Astrocyte (in vitro differentiated cells and primary cell): ENCODE measurements at regions not wholly inside any gene's neighbourhood (a gene's known extent, or its start where the extent isn't known, plus 50 kb on each side); places are given as distances from the start of the nearest gene placed in this dataset.
"Not testable (repeated sequence)": the region's sequence is repeated elsewhere in the genome, so short reads cannot be mapped to it uniquely, and the experiment has no call there.

Source experiments
- DNase-seq: peaks from one replicate; pipeline ENCODE4 v3.0.0-alpha.2; 2010; ENCODE audit warnings: low read depth
- FAIRE-seq: peaks from 2 replicates; lab custom pipeline; 2011; peaks lifted over from hg19 to GRCh38; lab: Jason Lieb, UNC
- H2AFZ ChIP-seq: 2 replicates; pipeline ENCODE4 v1.6.0; 2012; ENCODE audit warnings: low read depth, low read length, inconsistent platforms
- H3K27ac ChIP-seq: 2 replicates; pipeline ENCODE4 v1.5.1; 2011; ENCODE audit warnings: low read depth, low read length, inconsistent platforms
- H3K27me3 ChIP-seq: 2 replicates; pipeline ENCODE4 v1.6.0; 2011; ENCODE audit warnings: low read length, inconsistent platforms; ENCODE audit not compliant: insufficient read depth
- H3K36me3 ChIP-seq: 2 replicates; pipeline ENCODE4 v1.5.1; 2011; ENCODE audit warnings: low read length, inconsistent platforms; ENCODE audit not compliant: insufficient read depth
- H3K4me1 ChIP-seq: 2 replicates; pipeline ENCODE4 v1.5.1; 2011; ENCODE audit warnings: low read length, inconsistent platforms; ENCODE audit not compliant: insufficient read depth
- H3K4me2 ChIP-seq: 2 replicates; pipeline ENCODE4 v1.6.0; 2012; ENCODE audit warnings: low read length, inconsistent platforms
- H3K4me3 ChIP-seq: 2 replicates; pipeline ENCODE4 v1.5.1; 2011; ENCODE audit warnings: low read depth, mild to moderate bottlenecking, low read length, inconsistent platforms; ENCODE audit not compliant: insufficient read depth
- H3K79me2 ChIP-seq: 2 replicates; pipeline ENCODE4 v1.6.0; 2012; ENCODE audit warnings: mild to moderate bottlenecking, low read length, inconsistent platforms; ENCODE audit not compliant: insufficient read depth
- H3K9ac ChIP-seq: 2 replicates; pipeline ENCODE4 v1.6.0; 2012; ENCODE audit warnings: mild to moderate bottlenecking, low read length, inconsistent platforms
- H3K9me3 ChIP-seq: 2 replicates; pipeline ENCODE4 v1.5.1; 2012; ENCODE audit warnings: low read depth, mild to moderate bottlenecking, low read length, inconsistent platforms; ENCODE audit not compliant: insufficient read depth
- H4K20me1 ChIP-seq: 2 replicates; pipeline ENCODE4 v1.6.0; 2012; ENCODE audit warnings: low read length, inconsistent platforms; ENCODE audit not compliant: insufficient read depth
- H3K27ac Mint-ChIP-seq: one replicate; pipeline ENCODE4 v1.8.0; 2021; ENCODE audit warnings: mild to moderate bottlenecking, mixed read lengths; ENCODE audit not compliant: unreplicated experiment
- H3K27me3 Mint-ChIP-seq: one replicate; pipeline ENCODE4 v1.8.0; 2021; ENCODE audit warnings: low read depth, mixed read lengths; ENCODE audit not compliant: unreplicated experiment
- H3K36me3 Mint-ChIP-seq: one replicate; pipeline ENCODE4 v1.8.0; 2021; ENCODE audit warnings: low read depth, mixed read lengths; ENCODE audit not compliant: unreplicated experiment
- H3K4me1 Mint-ChIP-seq: one replicate; pipeline ENCODE4 v1.8.0; 2021; ENCODE audit warnings: low read depth, mixed read lengths; ENCODE audit not compliant: unreplicated experiment
- H3K4me3 Mint-ChIP-seq: one replicate; pipeline ENCODE4 v1.8.0; 2021; ENCODE audit warnings: mild to moderate bottlenecking, moderate library complexity, mixed read lengths; ENCODE audit not compliant: unreplicated experiment
- H3K9me3 Mint-ChIP-seq: one replicate; pipeline ENCODE4 v1.8.0; 2021; ENCODE audit warnings: mild to moderate bottlenecking, mixed read lengths; ENCODE audit not compliant: unreplicated experiment
- CTCF ChIP-seq: IDR thresholded peaks from 2 replicates; pipeline ENCODE4 v1.5.1; 2011; ENCODE audit warnings: low read depth, mild to moderate bottlenecking, inconsistent platforms, low read length, moderate library complexity; ENCODE audit not compliant: insufficient read depth
- EZH2 ChIP-seq: IDR thresholded peaks from 2 replicates; pipeline ENCODE4 v1.6.1; 2012; ENCODE audit warnings: mild to moderate bottlenecking, low read length, inconsistent platforms; ENCODE audit not compliant: insufficient read depth

GRCh38 chrY:3042901-3043300, 107.7 kb downstream of the ZFY start:
- Histone ChIP-seq H3K79me2 (no peaks in the 10 kb centered on the region), H3K36me3 (no peaks in the 10 kb centered on the region), H4K20me1 (no peaks in the 10 kb centered on the region), H3K27me3 (no peaks in the 10 kb centered on the region), H3K9ac (no peak overlapping the region), H3K4me2 (no peak overlapping the region), H3K27ac (no peak overlapping the region), H3K9me3 (no peaks in the 10 kb centered on the region), H3K4me1 (no peaks in the 10 kb centered on the region), H3K4me3 (no peak overlapping the region), H2AFZ (no peak overlapping the region)
- TF ChIP-seq EZH2 (no peak), CTCF (no peak)
- H3K27me3 Mint-ChIP-seq = no peaks in the 10 kb centered on the region
- H3K27ac Mint-ChIP-seq = no peak overlapping the region
- H3K4me3 Mint-ChIP-seq = no peak overlapping the region
- no peaks in the 10 kb centered on the region for H3K36me3 Mint-ChIP-seq
- no peaks in the 10 kb centered on the region for H3K9me3 Mint-ChIP-seq
- DNase-seq = no peak
- FAIRE-seq = no peak
- H3K4me1 Mint-ChIP-seq = no peaks in the 10 kb centered on the region

GRCh38 chrY:3045048-3045447, 109.9 kb downstream of the ZFY start:
- Mint-ChIP-seq H3K36me3 (no peaks in the 10 kb centered on the region), H3K4me1 (no peaks in the 10 kb centered on the region), H3K4me3 (no peak overlapping the region), H3K27me3 (no peaks in the 10 kb centered on the region), H3K27ac (no peak overlapping the region), H3K9me3 (no peaks in the 10 kb centered on the region)
- H3K4me1 ChIP-seq = no peaks in the 10 kb centered on the region
- no peak overlapping the region for H3K4me3 ChIP-seq
- no peak overlapping the region for H3K9ac ChIP-seq
- H2AFZ ChIP-seq = no peak overlapping the region
- no peaks in the 10 kb centered on the region for H3K9me3 ChIP-seq
- DNase-seq (no peak), FAIRE-seq (no peak)
- no peak overlapping the region for H3K4me2 ChIP-seq
- H3K79me2 ChIP-seq = no peaks in the 10 kb centered on the region
- no peak for TF ChIP-seq EZH2
- no peak for TF ChIP-seq CTCF
- no peak overlapping the region for H3K27ac ChIP-seq
- no peaks in the 10 kb centered on the region for H4K20me1 ChIP-seq
- H3K27me3 ChIP-seq = no peaks in the 10 kb centered on the region
- no peaks in the 10 kb centered on the region for H3K36me3 ChIP-seq

- not testable (repeated sequence) for H3K4me2 ChIP-seq, DNase-seq, H3K27ac ChIP-seq, H3K79me2 ChIP-seq, H2AFZ ChIP-seq, H3K4me1 ChIP-seq, H3K27ac Mint-ChIP-seq, FAIRE-seq, H4K20me1 ChIP-seq, H3K9me3 ChIP-seq, H3K9ac ChIP-seq, H3K4me3 ChIP-seq, H3K27me3 ChIP-seq, H3K27me3 Mint-ChIP-seq, H3K4me1 Mint-ChIP-seq, H3K36me3 Mint-ChIP-seq, H3K36me3 ChIP-seq, H3K9me3 Mint-ChIP-seq, H3K4me3 Mint-ChIP-seq
These were observed 120.3 kb downstream of the ZFY start for GRCh38 chrY:3055496-3055895.

GRCh38 chrY:3058342-3058741, 123.2 kb downstream of the ZFY start:
- H3K4me1 ChIP-seq, H3K4me2 ChIP-seq, FAIRE-seq, H3K4me3 Mint-ChIP-seq, H3K27me3 ChIP-seq, H3K27ac ChIP-seq, H3K9ac ChIP-seq, H3K9me3 ChIP-seq, H3K27me3 Mint-ChIP-seq, H3K79me2 ChIP-seq, H3K27ac Mint-ChIP-seq, H3K36me3 Mint-ChIP-seq, H4K20me1 ChIP-seq, H3K36me3 ChIP-seq, H3K4me1 Mint-ChIP-seq, DNase-seq, H3K4me3 ChIP-seq, H3K9me3 Mint-ChIP-seq, H2AFZ ChIP-seq: not testable (repeated sequence)

- not testable (repeated sequence) for H3K4me3 ChIP-seq, H3K36me3 ChIP-seq, FAIRE-seq, H3K79me2 ChIP-seq, H3K9me3 ChIP-seq, H3K27ac Mint-ChIP-seq, H2AFZ ChIP-seq, H3K4me2 ChIP-seq, H3K27ac ChIP-seq, DNase-seq, H3K9ac ChIP-seq, H3K27me3 Mint-ChIP-seq, H3K4me1 ChIP-seq, H3K27me3 ChIP-seq, H3K4me3 Mint-ChIP-seq, H3K9me3 Mint-ChIP-seq, H3K4me1 Mint-ChIP-seq, H3K36me3 Mint-ChIP-seq, H4K20me1 ChIP-seq
These were observed 125.5 kb downstream of the ZFY start for GRCh38 chrY:3060671-3061070.
